ENCODE measurements at regions not wholly inside any gene's neighbourhood (a gene's known extent, or its start where the extent isn't known, plus 50 kb on each side); places are given as distances from the start of the nearest gene placed in this dataset.
"Not testable (repeated sequence)": the region's sequence is repeated elsewhere in the genome, so short reads cannot be mapped to it uniquely, and the experiment has no call there.

GRCh38 chr7:81030472-81030871, 111.6 kb upstream of the SEMA3C start:
- no peak for DNase-seq

DNA sequence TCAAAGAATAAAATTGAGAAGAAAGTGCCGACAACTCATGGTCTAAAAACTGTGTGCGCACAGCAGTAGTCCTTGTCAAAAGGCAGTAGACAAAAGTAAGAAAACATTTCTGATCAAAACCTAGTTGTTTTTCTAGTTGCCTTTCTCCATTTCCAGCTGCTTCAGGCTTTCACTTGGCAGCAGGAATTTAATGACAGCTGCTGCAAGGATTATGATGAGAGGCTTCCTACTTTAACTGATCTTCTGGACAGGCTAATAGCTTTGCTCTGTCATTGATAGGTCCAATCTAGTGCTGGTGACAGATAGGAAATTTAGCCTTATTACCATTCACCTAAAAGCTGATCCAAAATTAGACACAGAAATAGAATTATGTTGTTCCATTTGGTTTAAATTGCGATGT, 110.7 kb upstream of the SEMA3C start:
- peak; percentile 82 for DNase-seq

- DNase-seq: peak; percentile 93
Measured at GRCh38 chr7:81025360-81025759, 106.5 kb upstream of the SEMA3C start.

DNA sequence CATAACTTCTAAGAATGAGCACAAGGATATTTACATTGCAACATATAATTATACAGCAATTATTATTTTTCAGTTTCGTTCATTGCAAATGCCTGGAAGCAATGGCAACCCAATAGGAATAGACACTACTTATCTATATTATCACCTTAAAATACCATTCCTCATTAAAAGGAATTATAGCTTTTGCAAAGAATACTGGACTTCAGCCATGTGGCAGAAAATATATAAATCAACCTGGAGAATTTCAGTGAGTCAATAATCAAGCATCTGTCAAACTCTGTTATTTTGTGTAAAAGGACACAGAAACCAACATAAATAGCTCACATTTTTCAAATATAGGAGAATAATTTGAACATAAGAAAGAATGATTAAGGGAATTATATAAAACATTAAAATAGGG, 96.1 kb upstream of the SEMA3C start:
- peak; percentile 54 for DNase-seq

DNA sequence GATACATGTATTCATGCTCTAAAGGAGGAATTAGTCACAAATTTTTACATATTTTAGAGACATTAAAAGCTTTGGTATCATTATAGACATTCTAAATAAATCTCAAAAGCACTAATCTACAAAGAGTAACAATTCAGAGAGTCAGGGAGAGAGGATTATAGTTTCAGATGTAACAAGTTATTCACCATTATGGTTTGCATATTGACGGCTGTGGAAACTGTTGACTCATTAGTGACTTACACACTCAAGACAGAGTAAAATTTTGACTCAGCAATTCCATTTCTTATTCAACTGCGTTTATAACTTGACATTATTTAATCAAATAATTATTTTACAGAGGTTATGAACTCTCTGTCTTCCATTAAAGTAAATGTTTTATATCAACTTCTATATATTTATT, 95.4 kb upstream of the SEMA3C start:
- DNase-seq: no peak

DNA sequence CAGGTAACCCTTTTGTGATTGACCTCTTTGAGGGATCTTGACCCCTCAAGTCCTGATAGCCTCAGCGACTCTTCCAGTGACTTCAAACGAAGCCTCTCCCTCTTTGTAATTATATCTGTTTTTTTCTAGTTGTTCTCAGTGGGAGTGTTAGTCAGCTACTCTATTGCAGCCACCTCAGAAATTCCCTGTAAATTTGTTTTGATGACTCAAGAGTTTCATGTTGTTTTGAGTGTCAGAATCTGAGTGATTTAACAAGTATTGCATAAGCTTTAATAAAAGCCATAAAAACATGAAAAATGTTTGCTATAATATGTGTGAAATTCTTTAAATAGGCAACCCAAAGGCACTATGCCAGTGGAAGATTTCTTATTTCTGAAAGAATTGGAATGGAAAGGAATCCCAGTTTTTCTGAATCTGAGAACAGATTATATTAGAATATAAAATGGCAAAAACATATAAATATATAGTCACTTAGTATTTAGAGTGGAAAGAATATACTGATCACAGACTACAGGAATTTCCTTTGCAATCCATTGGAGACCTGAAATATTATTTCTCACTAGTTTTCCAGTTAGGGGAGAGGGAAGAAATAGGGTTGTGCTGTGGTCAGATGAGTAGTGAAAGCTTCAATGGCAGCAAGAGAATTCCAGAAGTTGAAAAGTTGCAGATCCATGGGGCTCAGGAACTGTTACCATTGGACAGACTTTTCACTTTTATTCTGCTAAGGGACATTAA, 94.4 kb upstream of the SEMA3C start:
- peak; percentile 17 for DNase-seq

DNA sequence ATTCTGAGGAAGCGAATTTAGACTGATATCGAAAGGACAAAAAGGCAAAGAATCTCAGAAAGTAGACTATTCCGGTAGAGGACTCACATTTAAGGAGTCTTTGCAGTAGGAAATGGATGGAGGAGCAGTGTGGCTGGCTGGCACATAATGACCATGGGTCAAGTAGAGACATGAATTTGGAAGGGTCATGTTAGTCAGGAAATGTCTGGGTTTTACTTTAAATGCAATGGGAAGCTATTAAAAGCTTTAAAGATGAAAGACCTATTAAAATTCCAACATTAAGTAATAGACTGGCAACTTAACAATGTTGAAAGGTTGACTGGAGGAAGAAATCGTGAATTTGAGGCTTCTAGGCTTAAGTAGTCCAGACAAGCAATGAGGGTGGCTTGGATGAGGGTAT, 90.0 kb upstream of the SEMA3C start:
- no peak for DNase-seq

GRCh38 chr7:81007051-81007450, 88.2 kb upstream of the SEMA3C start:
- DNase-seq: no peak

GRCh38 chr7:81005254-81005653, 86.4 kb upstream of the SEMA3C start:
- DNase-seq: no peak

- DNase-seq: no peak
Measured at GRCh38 chr7:81004098-81004497, 85.2 kb upstream of the SEMA3C start.

GRCh38 chr7:81003326-81003725, 84.5 kb upstream of the SEMA3C start:
- DNase-seq: no peak

GRCh38 chr7:81002421-81002820, 83.6 kb upstream of the SEMA3C start:
- peak; percentile 38 for DNase-seq

DNA sequence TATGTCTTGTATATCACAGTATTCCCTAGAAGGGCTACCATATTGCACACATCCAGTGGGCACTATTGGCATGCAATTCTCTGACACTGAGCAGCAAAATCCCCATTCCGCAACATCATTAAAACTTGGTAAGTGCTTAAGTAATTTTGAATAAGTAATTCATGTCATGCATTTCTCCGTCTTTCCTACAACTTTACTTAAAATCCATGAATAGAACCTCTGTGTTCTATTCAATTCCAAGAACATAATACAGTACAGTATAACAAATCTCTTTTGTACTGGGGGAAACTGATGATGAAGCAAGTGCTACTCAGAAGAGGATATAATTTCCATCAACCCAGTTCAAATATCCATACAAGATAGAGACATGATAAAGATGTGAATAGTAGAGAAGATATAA, 80.9 kb upstream of the SEMA3C start:
- DNase-seq: no peak

DNA sequence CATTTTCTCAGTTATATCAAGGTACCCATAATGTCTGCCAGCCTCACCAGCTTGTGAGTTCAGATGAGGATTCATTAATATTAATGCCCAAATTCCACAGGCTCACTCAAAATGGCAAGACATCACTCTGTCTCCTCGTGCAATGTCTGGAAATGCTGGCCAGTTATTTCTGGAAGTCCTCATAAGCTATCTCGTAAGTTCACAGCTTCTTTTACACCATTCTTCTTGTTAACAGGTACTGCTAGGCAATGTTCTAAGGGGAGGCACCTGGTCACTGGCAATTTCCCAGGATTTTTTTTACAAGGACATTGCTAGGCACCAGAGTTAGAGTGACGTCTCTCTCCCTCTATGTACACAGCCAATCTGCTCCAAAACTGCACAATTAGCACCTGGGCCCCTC, 80.2 kb upstream of the SEMA3C start:
- DNase-seq: peak; percentile 64

DNA sequence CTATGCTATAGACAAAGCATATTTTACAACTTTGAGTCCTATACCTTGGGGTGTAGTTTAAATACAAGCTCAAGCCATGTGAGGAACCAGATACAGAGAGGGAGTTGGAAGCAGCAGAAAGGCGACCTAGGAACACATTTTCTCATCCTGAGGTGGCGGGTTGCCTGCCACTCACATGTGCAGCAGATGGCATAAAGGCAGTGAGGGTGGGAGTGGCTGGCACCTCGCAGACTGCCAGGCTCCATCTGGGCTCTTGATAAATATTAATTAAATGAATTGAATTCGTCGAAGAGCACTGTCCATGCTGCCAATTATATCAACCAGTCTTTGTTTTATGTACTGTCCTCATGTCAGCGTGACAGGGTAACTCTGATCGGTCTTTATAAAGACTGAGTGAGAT, 79.0 kb upstream of the SEMA3C start:
- DNase-seq: peak; percentile 96

DNA sequence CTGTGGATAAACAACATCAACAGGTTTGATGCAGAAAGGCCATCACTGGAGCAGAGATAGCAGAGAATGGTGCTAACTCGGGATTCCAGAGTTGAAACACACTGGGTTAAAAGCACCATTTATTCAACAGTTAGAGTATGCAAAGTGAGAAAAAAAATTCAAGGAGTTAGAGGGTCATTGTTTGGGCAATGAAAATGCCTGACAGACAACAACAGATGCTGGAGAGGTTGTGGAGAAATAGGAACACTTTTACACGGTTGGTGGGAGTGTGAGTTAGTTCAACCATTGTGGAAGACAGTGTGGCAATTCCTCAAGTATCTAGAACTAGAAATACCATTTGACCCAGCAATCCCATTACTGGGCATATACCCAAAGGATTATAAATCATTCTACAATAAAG, 77.4 kb upstream of the SEMA3C start:
- not testable (repeated sequence) for DNase-seq

DNA sequence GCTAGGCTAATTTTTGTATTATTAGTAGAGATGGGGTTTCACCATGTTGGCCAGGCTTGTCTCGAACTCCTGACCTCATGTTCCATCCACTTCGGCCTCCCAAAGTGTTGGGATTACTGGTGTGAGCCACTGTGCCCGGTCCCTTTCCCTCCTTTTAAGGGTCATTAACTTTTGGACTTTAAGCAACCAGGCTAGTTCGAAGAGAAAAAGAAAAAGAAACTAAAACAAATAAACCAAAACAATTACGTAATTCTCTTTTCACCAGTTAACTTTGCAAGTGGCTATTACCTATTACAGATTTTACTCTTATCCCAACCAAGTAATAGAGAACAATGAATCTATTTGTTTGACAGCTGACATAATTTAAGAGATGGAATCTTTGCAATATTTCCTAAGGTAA, 72.8 kb upstream of the SEMA3C start:
- DNase-seq: no peak

DNA sequence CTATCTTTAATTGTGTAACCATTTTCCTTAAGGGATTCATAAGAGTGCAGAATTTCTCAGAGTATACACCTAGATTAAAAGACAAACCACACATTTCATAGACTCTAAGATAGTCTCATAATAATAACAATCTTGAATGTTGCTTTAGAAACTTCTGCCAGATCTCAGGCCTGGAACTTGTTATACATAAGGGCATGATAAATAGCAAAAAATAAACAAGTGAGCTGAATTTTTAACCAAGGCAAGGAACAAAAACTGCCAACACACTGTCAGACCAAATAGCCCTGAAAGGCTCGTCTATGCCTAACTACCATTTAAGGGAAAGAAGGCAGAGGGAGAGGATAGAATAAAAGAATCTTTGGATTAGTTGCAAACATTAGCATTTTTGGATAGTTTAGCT, 65.8 kb upstream of the SEMA3C start:
- DNase-seq: no peak

DNA sequence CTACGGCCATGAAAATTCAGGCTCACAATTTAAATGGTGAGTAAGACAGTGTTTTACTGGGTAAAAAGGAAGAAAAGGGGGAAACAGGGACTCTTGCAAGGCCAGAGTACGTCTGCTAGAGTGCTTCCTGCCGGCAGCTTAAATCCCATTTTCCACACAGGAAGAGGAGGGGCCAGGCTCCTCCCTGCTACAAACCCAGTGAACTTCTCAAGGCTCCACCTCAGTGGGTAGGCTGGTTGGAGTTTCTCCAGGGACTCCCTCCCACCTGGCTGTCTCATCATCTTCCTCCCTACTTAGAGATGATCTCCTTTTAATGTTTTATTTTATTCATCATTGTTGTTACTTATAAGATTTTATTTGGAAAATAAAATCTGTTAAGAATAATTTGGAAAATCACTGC, 62.6 kb upstream of the SEMA3C start:
- no peak for DNase-seq

DNA sequence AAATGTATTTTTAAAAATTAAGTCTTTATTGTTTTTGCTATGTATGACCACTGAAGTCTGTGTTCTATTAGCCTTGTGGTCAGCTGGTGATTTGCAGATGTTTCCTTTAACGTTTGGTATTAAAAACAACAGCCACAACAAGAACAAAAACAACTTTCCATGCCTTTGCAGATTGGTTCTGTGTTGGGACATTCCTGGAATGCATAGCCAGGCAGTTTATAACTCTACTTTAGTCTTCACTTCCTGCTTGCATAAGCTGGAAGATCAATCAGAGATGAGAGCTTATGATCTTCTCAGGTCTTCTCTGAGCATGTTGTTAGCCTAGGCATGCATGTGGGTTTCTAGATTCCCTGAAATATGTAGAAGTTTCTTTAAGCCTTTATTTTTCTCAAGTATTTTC, 58.9 kb upstream of the SEMA3C start:
- DNase-seq: no peak

- no peak for DNase-seq
Measured at GRCh38 chr7:80974396-80975358, 55.8 kb upstream of the SEMA3C start.

- no peak for DNase-seq
Measured at GRCh38 chr7:80971225-80971624, 52.4 kb upstream of the SEMA3C start.

Measured in NCI-H69 (cell line).